DMS153 (cell line): ENCODE measurements at regions not wholly inside any gene's neighbourhood (a gene's known extent, or its start where the extent isn't known, plus 50 kb on each side); places are given as distances from the start of the nearest gene placed in this dataset.

Experiments
- DNase-seq: peaks from one replicate; lab custom pipeline; 2025; lab: John Stamatoyannopoulos, UW

DNA sequence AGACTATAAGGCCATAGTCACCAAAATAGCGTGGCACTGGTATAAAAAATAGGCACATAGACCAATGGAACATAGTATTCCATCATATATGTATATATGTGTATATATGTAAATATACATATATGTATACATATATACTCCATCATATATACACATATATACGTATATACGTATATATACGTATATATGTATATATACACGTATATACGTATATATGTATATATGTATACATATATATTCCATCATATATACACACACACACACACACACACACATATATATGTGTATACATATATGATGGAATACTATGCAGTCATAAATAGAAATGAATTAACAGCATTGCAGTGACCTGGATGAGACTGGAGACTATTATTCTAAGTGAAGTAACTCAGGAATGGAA lies 204.6 kb downstream of the LTN1 start:
- DNase-seq = no peak

DNA sequence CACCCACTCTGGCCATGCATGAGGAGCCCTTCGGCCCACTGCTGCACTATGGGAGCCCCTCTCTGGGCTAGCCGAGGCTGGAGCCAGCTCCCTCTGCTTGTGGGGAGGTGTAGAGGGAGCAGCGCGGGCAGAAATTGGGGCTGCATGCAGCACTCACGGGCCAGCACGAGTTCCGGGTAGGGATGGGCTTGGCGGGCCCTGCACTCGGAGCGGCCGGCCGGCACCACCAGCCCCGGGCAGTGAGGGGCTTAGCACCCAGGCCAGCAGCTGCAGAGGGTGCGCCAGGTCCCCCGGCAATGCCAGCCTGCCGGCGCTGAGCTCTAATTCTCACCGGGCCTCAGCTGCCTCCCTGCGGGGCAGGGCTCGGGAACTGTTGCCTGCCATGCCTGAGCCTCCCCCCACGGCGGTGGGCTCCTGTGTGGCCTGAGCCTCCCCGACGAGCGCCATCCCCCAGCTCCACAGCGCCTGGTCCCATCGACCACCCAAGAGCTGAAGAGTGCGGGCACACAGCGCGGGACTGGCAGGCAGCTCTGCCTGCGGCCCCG lies 209.0 kb downstream of the LTN1 start:
- no peak for DNase-seq

DNA sequence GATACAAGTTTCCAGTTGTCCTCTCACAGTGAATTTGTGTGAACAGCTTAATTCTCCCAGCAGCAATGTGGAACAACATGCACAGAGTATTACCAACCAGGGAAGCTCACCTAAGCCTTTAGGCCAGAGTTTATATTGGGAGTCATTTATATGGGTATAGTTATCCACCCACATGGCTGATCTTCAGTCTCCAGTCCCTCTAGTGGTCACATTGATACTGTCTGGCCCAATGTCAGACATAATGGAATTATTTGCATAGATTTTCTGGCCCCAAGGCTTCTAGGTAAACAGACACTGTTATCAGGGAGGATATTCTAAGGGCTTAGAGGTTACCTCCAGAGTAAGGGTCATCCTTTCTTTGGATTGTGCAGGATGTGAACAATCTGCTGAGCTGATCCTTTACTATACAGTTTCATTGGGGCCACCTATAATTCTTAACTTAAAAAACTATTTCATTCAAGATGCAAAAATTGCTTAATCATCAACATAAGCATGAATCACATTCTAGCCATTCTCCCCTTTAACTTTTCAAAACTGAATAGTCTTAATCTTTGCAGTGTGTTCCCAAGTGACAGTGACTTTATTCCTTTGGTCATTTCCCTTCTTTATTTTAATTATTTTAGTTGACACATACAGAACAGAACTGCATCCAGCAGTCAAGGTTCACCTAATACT lies 210.9 kb downstream of the LTN1 start:
- no peak for DNase-seq

DNA sequence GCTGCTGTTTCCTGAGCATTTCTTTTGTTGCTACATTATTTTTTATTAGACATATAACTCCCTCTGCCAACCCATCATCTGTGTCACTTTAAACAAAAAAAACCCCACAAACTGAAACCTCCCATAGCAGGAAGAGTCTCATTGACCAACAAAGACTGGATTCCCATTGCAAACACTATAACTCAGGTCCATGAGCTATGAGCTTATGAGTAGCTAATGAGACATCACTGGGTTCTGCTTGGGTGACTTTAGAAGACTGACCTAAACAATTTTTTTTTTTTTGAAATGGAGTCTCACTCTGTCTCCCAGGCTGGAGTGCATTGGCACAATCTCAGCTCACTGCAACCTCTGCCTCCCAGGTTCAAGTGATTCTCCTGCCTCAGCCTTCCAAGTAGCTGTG lies 212.8 kb downstream of the LTN1 start:
- no peak for DNase-seq

DNA sequence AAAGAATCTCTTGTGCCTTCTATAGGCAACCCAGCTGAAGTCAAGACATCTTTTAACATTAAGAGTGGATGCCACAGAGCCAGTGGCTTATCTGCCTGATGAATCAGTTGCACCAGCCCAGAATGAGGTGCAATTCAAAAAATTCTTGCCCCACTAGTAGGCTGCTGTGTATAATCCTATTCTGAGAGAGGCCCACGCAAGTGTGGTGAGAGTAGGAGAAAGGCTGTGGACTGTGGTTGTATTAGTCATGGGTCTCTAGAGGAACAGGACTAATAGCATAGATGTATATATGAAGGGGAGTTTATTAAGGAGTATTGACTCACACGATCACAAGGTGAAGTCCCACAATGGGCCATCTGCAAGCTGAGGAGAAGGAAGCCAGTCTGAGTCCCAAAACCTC lies 216.4 kb downstream of the LTN1 start:
- no peak for DNase-seq

DNA sequence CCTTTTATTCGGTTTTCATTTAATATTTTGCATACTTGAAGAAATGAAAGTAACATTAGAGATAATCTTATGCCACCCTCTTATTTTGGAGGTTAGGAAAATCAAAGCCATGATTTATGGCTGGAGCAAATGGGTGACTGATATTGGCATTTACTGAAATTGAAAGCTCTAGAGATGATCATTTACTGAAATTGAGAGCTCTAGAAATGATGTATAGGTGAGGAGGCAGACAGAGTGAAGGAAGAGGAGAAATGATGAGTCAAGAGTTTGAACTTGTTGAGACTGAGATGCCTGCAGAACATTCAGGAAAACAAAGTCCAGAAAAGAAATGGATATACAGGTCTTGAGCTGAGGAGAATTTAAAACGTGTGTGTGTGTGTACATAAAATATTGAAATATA lies 217.6 kb downstream of the LTN1 start:
- no peak for DNase-seq

DNA sequence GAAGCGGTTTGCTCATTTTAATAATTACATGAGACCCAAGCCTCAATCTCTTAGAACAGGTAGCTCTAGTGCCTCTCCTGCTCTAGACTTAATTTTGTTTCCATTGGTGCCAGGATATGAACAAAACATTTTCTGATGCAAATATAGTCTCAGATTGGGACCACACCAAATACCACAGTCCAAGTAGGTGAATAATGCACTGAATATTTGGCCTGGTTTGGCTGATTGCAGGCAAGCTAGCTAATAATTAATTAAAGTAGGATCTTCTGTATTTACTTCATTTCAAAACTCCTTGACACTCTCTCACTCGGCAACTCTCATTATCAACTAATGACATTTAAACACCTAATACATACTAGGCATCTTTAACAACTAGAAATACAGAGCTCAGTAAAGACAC lies 219.6 kb downstream of the LTN1 start:
- no peak for DNase-seq

DNA sequence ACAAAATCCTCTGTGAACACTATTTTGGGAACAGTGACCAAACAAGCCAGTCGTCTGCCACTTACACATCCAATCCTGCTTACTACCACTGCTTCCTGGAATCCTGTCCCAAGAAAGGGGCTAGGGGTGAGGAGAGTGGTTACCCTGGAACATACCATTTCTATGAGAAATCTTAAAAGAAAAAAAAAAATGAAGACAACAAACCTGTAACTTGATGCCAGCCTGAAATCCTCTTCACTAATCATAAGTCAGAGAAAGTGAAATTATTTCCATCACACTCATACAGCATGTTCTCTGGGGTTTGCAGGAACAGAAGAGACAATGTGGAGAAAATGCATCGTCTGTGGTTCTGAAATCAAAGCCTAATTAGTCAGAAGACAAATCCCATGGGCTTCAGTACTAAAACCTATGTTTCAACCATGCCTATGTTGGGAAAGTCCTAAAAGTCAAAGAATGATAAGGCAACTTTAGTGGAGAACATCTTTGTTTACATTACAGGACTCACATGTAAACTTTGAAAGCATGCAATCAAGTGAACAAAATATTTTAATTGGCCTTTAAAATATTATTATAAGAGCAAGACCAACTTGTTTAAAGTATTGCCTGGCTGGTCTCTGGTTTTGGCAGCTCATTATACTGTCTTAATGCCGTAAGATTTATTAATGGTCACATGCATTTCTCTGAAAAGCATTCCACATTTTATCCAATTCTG lies 220.7 kb downstream of the LTN1 start:
- DNase-seq = no peak

DNA sequence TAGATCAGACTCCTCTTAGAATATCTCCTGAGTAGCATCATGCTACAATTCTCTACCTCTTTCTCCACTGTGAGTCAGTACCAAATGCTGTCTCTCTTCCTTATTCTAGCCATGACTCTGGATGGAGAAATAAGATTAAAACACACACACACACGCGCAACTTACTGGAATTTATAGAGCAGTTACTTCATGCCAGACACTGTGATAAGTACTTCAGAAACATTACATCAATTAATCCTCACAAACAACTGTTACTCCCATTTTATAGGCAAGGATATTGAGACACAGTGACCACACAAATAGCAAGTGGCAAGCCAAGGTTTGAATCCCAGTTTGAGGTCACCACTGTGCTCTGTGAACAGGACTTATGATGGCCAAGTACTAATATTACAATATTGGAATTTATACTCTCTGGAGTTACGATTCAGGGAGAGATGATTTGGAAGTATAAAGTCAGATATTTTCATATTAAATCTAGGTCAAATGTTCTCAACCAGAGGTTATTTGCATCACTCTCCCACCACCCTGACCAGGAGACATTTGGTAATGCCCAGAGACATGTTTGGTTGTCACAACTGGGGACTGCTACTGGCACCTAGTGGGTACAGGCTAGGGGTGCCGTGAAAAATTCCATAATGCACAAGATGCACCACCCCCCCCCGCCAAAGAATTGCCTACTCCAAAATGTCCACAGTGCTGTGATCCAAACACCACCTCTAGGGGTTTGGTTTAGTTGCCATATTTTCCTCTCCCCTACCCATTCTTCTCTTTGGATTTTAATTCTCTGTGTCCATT lies 221.6 kb downstream of the LTN1 start:
- no peak for DNase-seq

DNA sequence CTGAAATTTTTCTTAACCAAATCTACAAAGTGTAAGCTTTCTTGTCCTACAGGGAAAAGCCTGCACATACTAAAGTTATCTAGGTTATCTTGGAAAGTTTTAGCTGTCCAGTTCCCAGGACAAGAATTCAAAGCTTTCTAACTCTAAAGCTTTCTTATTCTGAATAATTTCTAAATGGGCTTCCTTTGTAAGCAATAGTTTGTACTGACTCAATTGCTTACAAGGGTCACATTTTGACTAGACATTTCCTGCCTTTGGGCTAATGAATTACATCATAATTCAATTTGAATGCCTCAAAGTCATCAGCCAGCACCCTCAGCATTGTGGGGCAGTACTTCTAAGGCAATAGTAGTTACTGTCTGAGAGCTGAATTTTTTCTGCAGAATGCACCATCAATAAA lies 223.0 kb downstream of the LTN1 start:
- DNase-seq = no peak

DNA sequence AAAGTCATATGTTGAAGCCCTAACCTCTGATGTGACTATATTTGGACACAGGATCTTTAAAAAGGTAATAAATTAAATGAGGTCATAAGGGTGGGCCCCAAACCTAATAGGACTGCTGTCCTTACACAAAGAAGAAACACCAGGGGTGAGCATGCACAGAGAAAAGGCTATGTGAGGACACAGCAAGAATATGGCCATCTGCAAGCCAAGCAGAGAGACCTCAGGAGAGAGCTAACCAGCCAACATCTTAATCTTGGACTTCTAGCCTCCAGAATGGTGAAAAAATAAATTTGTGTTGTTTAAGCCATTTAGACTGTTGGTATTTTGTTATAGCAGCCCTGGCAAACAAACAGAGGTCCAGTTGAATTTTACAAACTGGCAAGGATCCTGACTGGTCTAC lies 223.9 kb downstream of the LTN1 start:
- DNase-seq = no peak

DNA sequence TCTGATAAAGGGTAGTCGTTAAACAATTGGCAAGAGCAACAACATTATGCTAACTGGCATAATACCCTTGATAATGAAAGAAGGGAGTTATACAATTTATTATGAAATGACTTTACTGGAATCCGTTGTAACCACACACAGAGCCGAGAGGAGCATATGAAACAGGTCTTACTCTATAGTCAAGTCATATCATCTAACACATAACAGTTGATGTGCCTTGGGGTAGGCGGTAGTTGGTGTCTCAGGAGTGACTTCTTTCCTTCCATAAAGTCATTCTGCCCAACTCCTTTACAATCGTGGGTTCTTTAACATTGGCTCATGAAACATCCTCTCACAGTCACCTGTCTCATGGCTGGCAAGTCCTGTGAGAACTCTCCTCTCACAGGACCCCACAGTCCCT lies 225.2 kb downstream of the LTN1 start:
- DNase-seq = no peak

DNA sequence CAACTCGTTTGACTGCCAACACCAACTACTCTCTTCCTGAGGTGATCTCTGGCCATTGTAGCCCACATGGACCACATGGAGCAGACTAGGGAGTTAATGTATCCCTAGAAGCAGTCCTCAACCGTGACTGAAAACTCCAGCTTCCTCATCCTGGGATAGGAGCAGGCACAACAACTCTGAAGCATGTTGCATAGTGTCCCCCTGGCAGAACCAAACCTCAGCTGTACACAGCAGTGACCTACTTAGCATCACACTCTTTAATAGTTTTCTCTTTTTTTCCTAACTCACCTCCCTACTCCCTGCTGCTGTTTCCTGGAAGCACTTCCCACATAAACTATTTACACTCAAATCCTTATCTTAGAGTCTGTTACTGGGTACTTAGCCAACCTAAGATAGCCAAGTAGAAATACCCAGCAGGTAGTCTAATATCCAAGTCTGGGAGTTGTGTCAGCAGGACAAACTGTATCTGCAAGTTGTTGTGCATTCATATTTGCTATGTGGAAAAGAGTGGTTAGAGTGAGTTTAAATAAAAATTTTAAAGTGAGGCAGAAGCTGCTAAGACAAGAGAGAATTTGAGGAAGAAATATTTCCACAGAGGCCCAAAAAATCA lies 228.8 kb downstream of the LTN1 start:
- DNase-seq = no peak

DNA sequence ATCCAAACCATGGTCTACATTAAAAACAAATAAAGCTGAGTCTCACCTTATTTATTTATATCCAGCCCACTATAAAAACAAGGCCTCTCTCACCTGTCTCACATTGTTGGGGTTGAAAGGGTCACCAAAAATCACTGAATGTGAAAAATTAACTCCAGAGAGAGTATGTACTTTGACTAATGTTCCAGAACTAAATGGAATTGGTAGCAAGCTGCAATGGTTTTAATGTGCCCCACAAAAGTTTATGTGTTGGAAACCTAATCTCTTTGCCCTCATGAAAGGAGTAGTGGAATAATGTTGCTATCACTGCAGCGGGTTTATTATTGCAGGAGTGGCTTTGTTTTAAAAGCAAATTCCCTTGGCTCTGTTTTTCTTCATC lies 230.3 kb downstream of the LTN1 start:
- DNase-seq = no peak

DNA sequence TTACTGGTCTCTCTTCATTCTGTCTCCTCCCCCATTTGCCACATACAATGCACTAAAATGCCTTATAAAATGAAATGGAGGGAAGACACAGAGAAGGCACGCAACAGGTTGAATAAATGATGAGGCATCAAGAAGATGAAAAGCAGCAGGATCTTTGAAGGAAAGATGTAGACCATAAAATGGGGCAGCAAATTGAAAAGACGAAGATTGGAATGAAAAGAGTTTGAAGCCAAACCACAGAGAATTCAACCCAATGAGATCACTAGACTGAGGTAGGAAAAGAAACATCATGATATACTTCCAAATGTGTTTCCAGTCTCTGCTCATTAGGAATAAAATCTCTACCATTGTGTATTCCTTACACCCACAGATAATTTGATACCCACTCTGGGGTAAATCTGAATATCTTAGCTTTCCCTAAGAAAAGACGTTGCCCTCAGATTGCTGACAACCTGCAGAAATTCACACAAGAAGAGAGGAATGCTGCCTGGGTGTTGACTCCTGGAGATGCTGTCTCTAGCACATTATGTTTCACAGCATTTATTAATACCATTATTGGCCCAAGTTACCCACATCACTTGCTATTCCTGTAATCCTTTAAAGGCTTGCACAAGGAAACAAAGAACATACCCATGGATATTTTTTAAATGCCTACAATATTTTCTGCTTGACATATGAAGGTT lies 230.9 kb downstream of the LTN1 start:
- DNase-seq = no peak

DNA sequence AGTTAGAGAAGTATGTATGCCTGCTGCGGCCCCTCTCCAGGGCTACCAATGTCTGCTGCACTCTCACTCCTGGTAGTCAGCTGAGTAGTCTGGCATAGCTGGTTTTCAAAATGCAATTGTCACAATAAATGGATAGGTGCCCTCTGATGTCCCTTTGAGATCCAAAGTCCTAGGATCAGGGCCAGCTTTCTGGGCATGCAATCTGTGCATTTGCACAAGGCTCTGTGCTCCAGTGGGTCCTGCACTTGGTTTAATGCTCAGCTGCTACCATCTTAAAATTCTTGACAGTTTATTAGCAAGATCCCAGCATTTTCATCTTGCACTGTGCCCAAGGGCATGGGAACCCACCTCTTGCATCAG lies 233.8 kb downstream of the LTN1 start:
- no peak for DNase-seq

DNA sequence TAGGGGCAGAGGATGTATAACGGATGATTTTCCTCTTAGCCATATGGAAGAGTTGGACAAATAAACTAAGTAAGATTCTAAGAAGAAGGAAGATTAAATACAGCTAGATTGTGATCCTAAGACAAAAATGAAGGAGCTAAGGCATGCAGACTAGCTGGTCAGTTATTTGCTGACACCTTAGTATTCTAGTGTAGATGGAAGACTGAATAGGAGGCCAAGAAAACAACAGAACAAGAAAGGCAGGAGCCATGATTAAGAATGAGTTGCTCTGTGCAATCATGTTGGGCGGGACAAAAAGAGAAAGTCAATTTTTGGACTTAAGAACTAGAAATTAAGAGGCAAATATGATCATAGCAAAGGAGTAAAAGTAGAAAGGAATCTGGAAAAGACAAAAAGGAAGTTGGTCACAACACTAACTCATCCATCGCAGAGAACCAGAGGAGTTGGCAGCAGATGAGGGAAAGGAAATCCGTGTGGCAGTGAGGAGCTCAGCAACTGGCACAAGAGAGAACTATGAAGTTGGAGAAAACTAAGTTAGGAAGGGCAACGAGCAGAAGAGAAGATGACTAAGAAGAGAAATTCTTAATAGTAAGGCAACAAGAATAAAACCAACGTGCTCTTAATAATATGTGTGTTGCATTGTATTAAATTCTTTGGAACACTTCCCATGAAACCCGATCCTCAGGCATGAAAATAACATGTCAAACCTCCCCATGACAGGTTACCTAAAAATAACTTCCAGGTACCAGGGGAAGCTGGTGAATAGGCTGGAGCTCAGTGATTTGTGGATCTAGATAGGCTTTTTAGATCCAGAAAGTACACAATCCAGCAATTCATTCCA lies 234.4 kb downstream of the LTN1 start:
- DNase-seq = no peak

DNA sequence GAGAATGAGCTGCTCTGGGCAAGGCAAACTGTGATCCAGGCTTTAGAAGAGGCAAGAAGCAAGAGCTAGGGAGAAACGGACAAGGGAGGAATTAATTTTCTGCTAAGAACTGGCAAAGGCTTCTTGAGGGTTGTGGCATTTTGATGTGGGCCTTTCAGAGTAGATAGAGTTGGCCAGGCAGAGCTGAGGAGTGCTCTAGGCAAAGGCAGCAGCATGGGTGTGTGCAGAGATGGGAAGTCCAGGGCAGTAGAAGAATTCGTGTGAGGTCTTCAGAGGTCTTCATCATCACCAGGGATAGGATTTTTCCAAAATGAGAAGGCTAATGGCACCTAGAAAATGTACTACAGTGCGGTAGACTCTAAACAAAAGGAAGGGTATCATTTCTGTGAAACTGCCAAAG lies 237.8 kb downstream of the LTN1 start:
- DNase-seq = no peak

DNA sequence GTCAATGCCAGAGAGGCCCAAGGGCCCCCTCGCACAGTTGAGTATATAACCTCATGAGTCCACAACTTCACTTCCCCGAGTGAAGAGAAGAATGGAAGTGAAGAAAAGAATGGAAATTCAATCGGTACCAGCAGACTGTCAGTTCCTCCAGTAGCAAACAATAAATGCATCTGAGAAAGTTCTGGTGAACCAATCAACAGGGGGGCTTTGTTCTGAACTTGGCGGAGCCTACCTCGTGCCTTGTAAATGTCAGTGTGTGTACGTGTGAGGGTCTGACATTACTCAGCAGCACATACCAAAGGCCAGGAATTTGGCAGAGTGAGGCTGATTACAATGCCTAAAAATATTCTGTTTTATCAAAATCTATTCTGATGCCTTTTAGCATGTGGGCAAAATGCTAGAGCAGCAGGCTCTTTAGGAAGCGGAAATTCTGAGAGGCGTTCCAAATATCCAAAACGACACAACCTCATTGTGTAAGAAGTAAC lies 238.5 kb downstream of the LTN1 start:
- no peak for DNase-seq

DNA sequence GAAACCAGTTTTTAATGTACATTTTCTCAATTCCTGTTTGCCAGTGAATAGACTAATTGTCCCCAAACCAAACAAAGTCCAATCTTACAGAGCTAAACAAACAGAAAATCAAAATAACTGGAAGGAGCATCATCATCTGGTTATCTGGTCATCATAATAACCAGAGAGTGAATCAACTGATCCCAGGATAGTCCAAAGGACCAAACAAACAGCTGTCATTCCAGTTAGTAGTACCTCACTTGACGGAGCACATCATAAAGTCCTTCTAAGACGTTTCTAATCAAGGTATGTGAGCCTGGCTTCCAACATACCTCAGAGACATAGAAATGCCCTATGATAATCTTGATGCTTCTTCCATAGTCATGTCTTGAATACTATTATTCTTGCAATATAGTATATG lies 240.5 kb downstream of the LTN1 start:
- DNase-seq = no peak

DNA sequence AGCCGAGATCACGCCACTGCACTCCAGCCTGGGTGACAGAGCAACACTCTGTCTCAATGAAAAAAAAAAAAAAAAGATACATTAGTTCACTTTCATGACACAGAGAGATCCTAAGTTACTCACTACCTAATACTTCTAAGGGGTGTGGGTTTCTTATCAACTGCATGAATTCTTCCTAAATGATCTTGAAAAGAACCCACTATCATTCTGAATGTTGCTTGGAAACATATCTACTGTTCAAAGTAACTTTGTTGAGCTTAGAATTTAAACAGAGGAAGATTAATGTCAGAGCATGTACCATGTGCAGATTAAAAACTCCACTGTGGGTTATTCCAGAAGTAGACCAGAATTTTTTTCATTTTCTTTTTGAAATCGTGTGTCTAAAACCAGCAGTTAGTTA lies 241.5 kb downstream of the LTN1 start:
- no peak for DNase-seq
